GM21528 (cell line): ENCODE measurements at regions not wholly inside any gene's neighbourhood (a gene's known extent, or its start where the extent isn't known, plus 50 kb on each side); places are given as distances from the start of the nearest gene placed in this dataset.
A peak's percentile ranks its signal among the peaks of the same experiment; 100 is the strongest.

Source experiments
- ATAC-seq: cut with Tn5 transposase; IDR thresholded peaks from one replicate; pipeline ENCODE4 v1.9.1; 2021; ENCODE audit warnings: mild to moderate bottlenecking, moderate library complexity; ENCODE audit not compliant: unreplicated experiment, low FRiP score

DNA sequence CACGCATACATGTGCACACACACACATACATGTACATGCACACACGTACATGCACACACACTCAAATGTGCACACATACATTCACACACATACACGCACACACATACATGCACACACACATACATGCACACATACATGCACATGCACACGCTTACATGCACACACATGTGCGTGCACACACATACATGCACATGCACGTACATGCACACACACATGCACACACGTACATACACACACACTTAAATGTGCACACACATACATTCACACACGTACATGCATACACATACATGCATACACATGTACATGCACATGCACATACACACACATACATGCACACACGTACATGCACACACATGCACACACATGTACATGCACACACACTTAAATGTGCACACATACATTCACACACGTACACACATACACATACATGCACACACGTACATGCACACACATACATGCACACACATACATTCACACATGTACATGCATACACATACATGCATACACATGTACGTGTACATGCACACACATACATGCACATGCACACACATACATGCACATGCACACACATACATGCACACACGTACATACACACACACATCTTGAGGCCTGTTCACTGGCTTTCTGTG, 283.7 kb upstream of the ID2 start:
- ATAC-seq: no peak

DNA sequence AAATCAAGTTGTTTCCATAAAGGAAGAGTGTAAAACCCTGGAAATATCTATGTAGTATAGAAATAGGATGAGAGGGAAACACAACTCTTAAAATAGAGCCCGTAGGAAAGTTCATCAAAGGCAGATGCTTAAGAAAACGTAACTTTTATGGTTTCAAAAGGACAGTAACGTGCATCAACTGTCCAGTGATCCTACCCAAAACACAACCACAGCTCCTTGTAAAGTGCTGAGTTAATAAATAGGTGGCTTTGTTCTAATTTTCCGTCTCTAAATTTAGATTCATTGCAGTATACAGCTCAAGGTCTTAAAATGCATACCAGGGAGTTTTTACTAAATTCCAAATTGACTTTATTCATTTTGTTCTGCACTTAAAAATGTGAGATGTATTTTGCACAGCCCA, 282.1 kb upstream of the ID2 start:
- no peak for ATAC-seq

GRCh38 chr2:8400196-8400595, 281.7 kb upstream of the ID2 start:
- no peak for ATAC-seq

DNA sequence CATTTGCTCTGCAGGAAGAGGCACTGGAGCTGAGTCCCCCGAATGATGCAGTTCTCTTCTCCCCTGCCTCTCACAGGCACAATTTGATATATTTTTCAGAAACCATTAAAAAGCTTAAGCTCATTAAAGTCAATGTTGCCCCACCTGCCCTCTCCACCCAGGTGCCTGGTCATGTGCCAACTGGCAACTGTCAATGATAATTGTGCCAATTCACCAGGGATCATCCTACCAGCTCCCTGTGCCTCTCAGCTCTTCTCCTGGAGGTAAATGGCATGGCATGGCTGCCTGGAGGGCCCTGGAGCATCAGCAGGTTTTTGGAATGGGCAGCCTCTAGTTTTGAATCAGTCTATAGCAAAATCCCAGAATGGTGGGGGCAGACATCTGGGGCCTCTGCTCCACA, 279.6 kb upstream of the ID2 start:
- ATAC-seq: no peak

- no peak for ATAC-seq
Measured at GRCh38 chr2:8403876-8404275, 278.0 kb upstream of the ID2 start.

- no peak for ATAC-seq
Measured at GRCh38 chr2:8405334-8405733, 276.5 kb upstream of the ID2 start.

DNA sequence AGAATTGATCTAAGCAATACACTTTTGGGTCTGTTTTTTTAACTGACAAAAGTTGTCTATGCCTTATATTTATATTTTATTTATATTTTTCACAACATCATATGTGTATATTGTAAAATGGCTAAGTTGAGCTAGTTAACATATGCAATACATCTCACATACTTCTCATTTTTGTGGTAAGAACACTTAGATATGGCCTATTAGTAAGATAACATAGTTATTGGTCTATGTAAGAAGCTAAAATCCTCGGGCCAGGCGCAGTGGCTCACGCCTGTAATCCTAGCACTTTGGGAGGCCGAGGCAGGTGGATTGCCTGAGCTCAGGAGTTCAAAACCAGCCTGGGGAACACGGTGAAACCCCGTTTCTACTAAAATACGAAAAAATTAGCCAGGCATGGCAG, 275.6 kb upstream of the ID2 start:
- ATAC-seq: no peak

- no peak for ATAC-seq
Measured at GRCh38 chr2:8407332-8407731, 274.5 kb upstream of the ID2 start.

GRCh38 chr2:8408560-8409460, 273.0 kb upstream of the ID2 start:
- peak; percentile 92 for ATAC-seq

- ATAC-seq: peak; percentile 2
Measured at GRCh38 chr2:8409461-8410260, 272.2 kb upstream of the ID2 start.

DNA sequence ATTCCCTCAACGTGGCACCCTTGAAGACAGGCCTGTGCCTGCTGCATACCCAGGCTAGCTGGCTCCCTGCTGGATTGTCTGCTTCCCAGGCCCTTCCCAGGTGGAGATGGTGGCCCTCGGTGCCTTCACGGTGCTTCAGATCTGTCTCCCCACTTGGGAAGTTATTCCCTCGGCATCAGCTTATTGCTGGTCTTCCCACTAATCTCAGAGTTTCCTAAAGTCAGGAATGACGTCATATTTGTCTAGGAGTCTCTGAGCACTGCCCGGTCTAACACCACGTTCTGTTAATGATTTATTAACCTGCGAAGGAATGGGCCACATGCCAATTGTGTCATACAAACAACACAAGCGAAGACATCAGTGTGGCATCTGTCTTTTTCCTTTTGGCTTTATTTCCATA, 269.8 kb upstream of the ID2 start:
- no peak for ATAC-seq

- ATAC-seq: no peak
Measured at GRCh38 chr2:8412586-8412985, 269.3 kb upstream of the ID2 start.

- no peak for ATAC-seq
Measured at GRCh38 chr2:8413589-8414135, 268.2 kb upstream of the ID2 start.

GRCh38 chr2:8414946-8415879, 266.6 kb upstream of the ID2 start:
- ATAC-seq: no peak

GRCh38 chr2:8416001-8416571, 265.8 kb upstream of the ID2 start:
- no peak for ATAC-seq

- ATAC-seq: no peak
Measured at GRCh38 chr2:8416849-8417832, 264.7 kb upstream of the ID2 start.

DNA sequence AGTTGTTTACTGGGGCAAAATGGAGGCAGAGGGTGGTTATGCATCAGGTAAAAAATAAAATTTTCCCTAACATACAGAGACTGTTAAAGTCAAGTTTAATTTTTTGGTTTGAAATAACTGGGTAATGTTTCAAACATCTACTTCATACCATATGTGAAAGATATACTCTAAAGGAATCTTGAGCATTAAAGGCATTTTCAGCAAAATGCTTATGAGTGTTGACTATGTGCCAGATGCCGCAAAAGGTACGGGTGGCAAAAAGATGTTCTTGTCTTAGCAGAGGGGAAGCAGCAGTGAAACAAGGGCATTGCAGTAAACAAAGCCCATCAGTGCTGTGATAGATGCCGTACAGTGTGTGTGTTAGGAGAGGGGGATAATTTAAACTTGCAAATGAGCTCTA, 263.1 kb upstream of the ID2 start:
- no peak for ATAC-seq

GRCh38 chr2:8421658-8422449, 260.0 kb upstream of the ID2 start:
- peak; percentile 82 for ATAC-seq
